ENCODE measurements at regions not wholly inside any gene's neighbourhood (a gene's known extent, or its start where the extent isn't known, plus 50 kb on each side); places are given as distances from the start of the nearest gene placed in this dataset.
"Not testable (repeated sequence)": the region's sequence is repeated elsewhere in the genome, so short reads cannot be mapped to it uniquely, and the experiment has no call there.

DNA sequence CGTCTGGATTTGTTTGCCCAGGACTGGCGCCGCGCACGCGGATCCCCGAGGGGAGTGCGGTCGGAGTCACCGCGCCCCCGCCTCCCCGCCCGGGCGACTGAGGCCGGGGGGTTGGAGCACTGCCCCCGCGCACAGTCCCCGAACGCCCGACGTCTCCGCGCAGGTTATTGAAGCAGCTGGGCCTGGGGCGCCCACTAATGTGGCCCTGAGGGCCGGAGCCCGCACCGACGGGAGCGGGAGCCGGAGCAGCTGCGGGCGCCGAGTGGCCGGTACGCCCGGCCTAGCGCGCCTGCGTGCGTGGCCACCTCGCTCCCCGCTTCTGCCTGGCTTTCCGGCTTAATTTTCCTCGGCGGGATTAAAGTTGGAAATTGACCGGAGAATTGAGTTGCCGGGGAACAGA lies 126.9 kb downstream of the LAS1L start:
- not testable (repeated sequence) for TF ChIP-seq CTCF, POLR2A (IDR thresholded peaks at IDR 0.05)
